KMS-11 (cell line): ENCODE measurements at regions not wholly inside any gene's neighbourhood (a gene's known extent, or its start where the extent isn't known, plus 50 kb on each side); places are given as distances from the start of the nearest gene placed in this dataset.

Experiments
- H2AFZ ChIP-seq: fragments of 200-600 bp; sonication (generic); 2 replicates; pipeline ENCODE4 v1.6.1; 2016; ENCODE audit warnings: antibody characterized with exemption, mixed run types, low read depth
- H3K27ac ChIP-seq: fragments of 200-600 bp; sonication (generic); 2 replicates; pipeline ENCODE4 v1.6.1; 2016; ENCODE audit warnings: mild to moderate bottlenecking, mixed run types
- H3K27me3 ChIP-seq: fragments of 200-600 bp; sonication (generic); 2 replicates; pipeline ENCODE4 v1.6.1; 2017; ENCODE audit warnings: mild to moderate bottlenecking, low read depth, mixed run types, moderate library complexity; ENCODE audit not compliant: insufficient read depth
- H3K36me3 ChIP-seq: fragments of 200-600 bp; sonication (generic); 2 replicates; pipeline ENCODE4 v1.6.1; 2017; ENCODE audit warnings: mild to moderate bottlenecking, mixed run types; ENCODE audit not compliant: insufficient read depth
- H3K4me1 ChIP-seq: fragments of 200-600 bp; sonication (generic); 2 replicates; pipeline ENCODE4 v1.6.1; 2016; ENCODE audit warnings: mild to moderate bottlenecking, low read depth, mixed run types; ENCODE audit not compliant: poor library complexity, severe bottlenecking
- H3K4me2 ChIP-seq: fragments of 200-600 bp; sonication (generic); 2 replicates; pipeline ENCODE4 v1.7.0; 2016; ENCODE audit warnings: mild to moderate bottlenecking, mixed run types
- H3K4me3 ChIP-seq: fragments of 200-600 bp; sonication (generic); IDR thresholded peaks from 2 replicates; pipeline ENCODE4 v1.6.1; 2017; ENCODE audit warnings: low read depth, low read length, mixed read lengths; ENCODE audit not compliant: insufficient read depth
- H3K79me2 ChIP-seq: fragments of 200-600 bp; sonication (generic); 2 replicates; pipeline ENCODE4 v1.6.1; 2016; ENCODE audit warnings: low read depth, mixed run types; ENCODE audit not compliant: insufficient read depth
- H3K9ac ChIP-seq: fragments of 200-600 bp; sonication (generic); 2 replicates; pipeline ENCODE4 v1.6.1; 2016; ENCODE audit warnings: mild to moderate bottlenecking, mixed run types
- H4K20me1 ChIP-seq: fragments of 200-600 bp; sonication (generic); 2 replicates; pipeline ENCODE4 v1.6.1; 2016; ENCODE audit warnings: mild to moderate bottlenecking, mixed run types; ENCODE audit not compliant: insufficient read depth
- CTCF ChIP-seq: fragments of 200-600 bp; sonication (generic); conservative IDR thresholded peaks from 2 replicates; pipeline ENCODE4 v1.6.1; 2017; ENCODE audit warnings: low read depth, mild to moderate bottlenecking, antibody characterized with exemption, low read length, moderate library complexity, mixed read lengths

GRCh38 chr14:40269436-40269835 is 837.2 kb upstream of the FBXO33 start:
- no peaks in the 10 kb centered on the region for H3K79me2 ChIP-seq
- H4K20me1 ChIP-seq = no peaks in the 10 kb centered on the region
- H3K36me3 ChIP-seq = no peaks in the 10 kb centered on the region
- no peak overlapping the region for H3K4me2 ChIP-seq
- H3K9ac ChIP-seq = no peak overlapping the region
- no peaks in the 10 kb centered on the region for H3K27me3 ChIP-seq
- H2AFZ ChIP-seq = no peak overlapping the region
- H3K4me3 ChIP-seq = no peak overlapping the region
- no peak for TF ChIP-seq CTCF
- no peaks in the 10 kb centered on the region for H3K4me1 ChIP-seq
- H3K27ac ChIP-seq = no peak overlapping the region

- Histone ChIP-seq H3K4me1 (no peaks in the 10 kb centered on the region), H3K4me3 (no peak overlapping the region), H3K9ac (no peak overlapping the region), H3K4me2 (no peak overlapping the region), H3K79me2 (no peaks in the 10 kb centered on the region), H2AFZ (no peak overlapping the region), H3K36me3 (no peaks in the 10 kb centered on the region), H4K20me1 (no peaks in the 10 kb centered on the region), H3K27me3 (no peaks in the 10 kb centered on the region), H3K27ac (no peak overlapping the region)
- TF ChIP-seq CTCF = no peak
These were observed 836.0 kb upstream of the FBXO33 start for GRCh38 chr14:40268236-40268635.

GRCh38 chr14:40265096-40265495 is 832.9 kb upstream of the FBXO33 start:
- Histone ChIP-seq H3K4me3 (no peak overlapping the region), H3K4me1 (no peaks in the 10 kb centered on the region), H3K27me3 (no peaks in the 10 kb centered on the region), H3K27ac (no peak overlapping the region), H3K79me2 (no peaks in the 10 kb centered on the region), H3K4me2 (no peak overlapping the region), H4K20me1 (no peaks in the 10 kb centered on the region), H3K9ac (no peak overlapping the region), H2AFZ (no peak overlapping the region), H3K36me3 (no peaks in the 10 kb centered on the region)
- no peak for TF ChIP-seq CTCF

- Histone ChIP-seq H2AFZ (no peak overlapping the region), H3K27ac (no peak overlapping the region), H3K4me3 (no peak overlapping the region)
These were observed 820.7 kb upstream of the FBXO33 start for GRCh38 chr14:40252817-40253447.

More at GRCh38 chr14:40252817-40253447, 820.7 kb upstream of the FBXO33 start:
- Histone ChIP-seq H3K79me2 (no peaks in the 10 kb centered on the region), H3K27me3 (no peaks in the 10 kb centered on the region), H3K36me3 (no peaks in the 10 kb centered on the region), H4K20me1 (no peaks in the 10 kb centered on the region), H3K9ac (no peak overlapping the region), H3K4me1 (no peaks in the 10 kb centered on the region), H3K4me2 (no peak overlapping the region)
- no peak for TF ChIP-seq CTCF
